Stimulated activated naive B cell treated with anti-CD40 and anti-IgM and Interleukin-4, amounts not matched to agents 10 μg/mL and 1 μg/mL and 100 μg/mL, for 72 hours (primary cell): ENCODE measurements at regions not wholly inside any gene's neighbourhood (a gene's known extent, or its start where the extent isn't known, plus 50 kb on each side); places are given as distances from the start of the nearest gene placed in this dataset.

Experiments used
- ATAC-seq, 2 donors: fragments of 150-1000 bp; cut with Tn5 transposase; replicated peaks; 2 replicates each; pipeline ENCODE4 v1.10.0; 2021; ENCODE audit warnings: moderate library complexity in 1 of 2
- DNase-seq: peaks from one replicate; pipeline ENCODE4 v3.0.0; 2021
- H3K27ac Mint-ChIP-seq: one replicate; pipeline ENCODE4 v1.8.0; 2022; ENCODE audit warnings: mild to moderate bottlenecking, mixed read lengths
- H3K27me3 Mint-ChIP-seq, 2 donors: one replicate each; pipeline ENCODE4 v1.8.0; 2022; ENCODE audit warnings: mixed read lengths in 2 of 2
- H3K36me3 Mint-ChIP-seq, 2 donors: one replicate each; pipeline ENCODE4 v1.8.0; 2022; ENCODE audit warnings: mixed read lengths in 2 of 2, mild to moderate bottlenecking in 1 of 2
- H3K4me1 Mint-ChIP-seq, 2 donors: one replicate each; pipeline ENCODE4 v1.8.0; 2022; ENCODE audit warnings: mixed read lengths in 2 of 2, mild to moderate bottlenecking in 1 of 2
- H3K4me3 Mint-ChIP-seq, 2 donors: one replicate each; pipeline ENCODE4 v1.8.0; 2022; ENCODE audit warnings: mild to moderate bottlenecking in 2 of 2, mixed read lengths in 2 of 2, moderate library complexity in 1 of 2
- H3K9me3 Mint-ChIP-seq, 2 donors: one replicate each; pipeline ENCODE4 v1.8.0; 2022; ENCODE audit warnings: mixed read lengths in 2 of 2, mild to moderate bottlenecking in 1 of 2

GRCh38 chr2:120528693-120529076 lies 182.7 kb downstream of the INHBB start:
- no peak overlapping the region for H3K4me3 Mint-ChIP-seq
- no peak overlapping the region for H3K27ac Mint-ChIP-seq
- DNase-seq (no peak), ATAC-seq (no peak)
- H3K4me1 Mint-ChIP-seq: no peaks in the 10 kb centered on the region
- H3K27me3 Mint-ChIP-seq: peaks cover 8% of the 10 kb centered on the region in 2 donors
- no peaks in the 10 kb centered on the region for H3K36me3 Mint-ChIP-seq
- H3K9me3 Mint-ChIP-seq: peaks cover 0 to 3% of the 10 kb centered on the region in 2 donors

GRCh38 chr2:120530781-120531180 lies 184.8 kb downstream of the INHBB start:
- Mint-ChIP-seq H3K4me1 (no peaks in the 10 kb centered on the region), H3K27me3 (peaks cover 0 to 4% of the 10 kb centered on the region in 2 donors), H3K4me3 (no peak overlapping the region), H3K36me3 (no peaks in the 10 kb centered on the region), H3K9me3 (peaks cover 0 to 3% of the 10 kb centered on the region in 2 donors), H3K27ac (no peak overlapping the region)
- ATAC-seq (no peak), DNase-seq (no peak)

- ATAC-seq (no peak), DNase-seq (no peak)
- no peaks in the 10 kb centered on the region for H3K36me3 Mint-ChIP-seq
- no peak overlapping the region for H3K4me3 Mint-ChIP-seq
- H3K27me3 Mint-ChIP-seq: peaks cover 0 to 4% of the 10 kb centered on the region in 2 donors
- H3K27ac Mint-ChIP-seq: no peak overlapping the region
- no peaks in the 10 kb centered on the region for H3K4me1 Mint-ChIP-seq
- peaks cover 0 to 3% of the 10 kb centered on the region in 2 donors for H3K9me3 Mint-ChIP-seq
Observed at GRCh38 chr2:120531365-120531764, 185.4 kb downstream of the INHBB start.

- Mint-ChIP-seq H3K27ac (no peak overlapping the region), H3K27me3 (peaks cover 0 to 4% of the 10 kb centered on the region in 2 donors), H3K9me3 (peaks cover 0 to 3% of the 10 kb centered on the region in 2 donors), H3K36me3 (no peaks in the 10 kb centered on the region), H3K4me3 (no peak overlapping the region), H3K4me1 (no peaks in the 10 kb centered on the region)
- no peak for DNase-seq
- no peak for ATAC-seq
Observed at GRCh38 chr2:120531863-120532600, 186.1 kb downstream of the INHBB start.

- Mint-ChIP-seq H3K27ac (no peak overlapping the region), H3K36me3 (no peaks in the 10 kb centered on the region), H3K9me3 (peaks cover 0 to 3% of the 10 kb centered on the region in 2 donors), H3K4me1 (no peaks in the 10 kb centered on the region), H3K4me3 (no peak overlapping the region), H3K27me3 (no peaks in the 10 kb centered on the region)
- ATAC-seq: no peak
- DNase-seq: no peak
Observed at GRCh38 chr2:120533625-120534024, 187.7 kb downstream of the INHBB start.

- no peak overlapping the region for H3K27ac Mint-ChIP-seq
- no peaks in the 10 kb centered on the region for H3K27me3 Mint-ChIP-seq
- no peak for DNase-seq
- no peaks in the 10 kb centered on the region for H3K36me3 Mint-ChIP-seq
- no peak for ATAC-seq
- no peaks in the 10 kb centered on the region for H3K4me1 Mint-ChIP-seq
- peaks cover 0 to 3% of the 10 kb centered on the region in 2 donors for H3K9me3 Mint-ChIP-seq
- H3K4me3 Mint-ChIP-seq: no peak overlapping the region
Observed at GRCh38 chr2:120534457-120534856, 188.5 kb downstream of the INHBB start.

- DNase-seq (no peak), ATAC-seq (no peak)
- Mint-ChIP-seq H3K4me1 (no peaks in the 10 kb centered on the region), H3K36me3 (no peaks in the 10 kb centered on the region), H3K4me3 (no peak overlapping the region), H3K27me3 (no peaks in the 10 kb centered on the region), H3K9me3 (no peaks in the 10 kb centered on the region), H3K27ac (no peak overlapping the region)
Observed at GRCh38 chr2:120535081-120535480, 189.1 kb downstream of the INHBB start.

- Mint-ChIP-seq H3K27ac (no peak overlapping the region), H3K4me1 (no peaks in the 10 kb centered on the region), H3K27me3 (peaks cover 0 to 3% of the 10 kb centered on the region in 2 donors), H3K9me3 (no peaks in the 10 kb centered on the region), H3K36me3 (no peaks in the 10 kb centered on the region), H3K4me3 (no peak overlapping the region)
- DNase-seq (no peak), ATAC-seq (no peak)
Observed at GRCh38 chr2:120536141-120536540, 190.2 kb downstream of the INHBB start.

GRCh38 chr2:120538691-120539423 lies 192.9 kb downstream of the INHBB start:
- Mint-ChIP-seq H3K27me3 (peaks cover 3 to 8% of the 10 kb centered on the region in 2 donors), H3K4me1 (no peaks in the 10 kb centered on the region), H3K27ac (no peak overlapping the region), H3K4me3 (no peak overlapping the region), H3K9me3 (no peaks in the 10 kb centered on the region), H3K36me3 (no peaks in the 10 kb centered on the region)
- ATAC-seq (no peak), DNase-seq (no peak)

GRCh38 chr2:120539424-120539936 lies 193.5 kb downstream of the INHBB start:
- Mint-ChIP-seq H3K36me3 (no peaks in the 10 kb centered on the region), H3K27ac (no peak overlapping the region), H3K4me3 (no peak overlapping the region), H3K9me3 (no peaks in the 10 kb centered on the region), H3K4me1 (no peaks in the 10 kb centered on the region), H3K27me3 (peaks cover 3 to 8% of the 10 kb centered on the region in 2 donors)
- no peak for DNase-seq
- ATAC-seq: no peak

GRCh38 chr2:120539937-120540718 lies 194.2 kb downstream of the INHBB start:
- Mint-ChIP-seq H3K4me3 (no peak overlapping the region), H3K36me3 (no peaks in the 10 kb centered on the region), H3K4me1 (no peaks in the 10 kb centered on the region), H3K27me3 (peaks cover 3 to 8% of the 10 kb centered on the region in 2 donors), H3K9me3 (no peaks in the 10 kb centered on the region), H3K27ac (no peak overlapping the region)
- DNase-seq (no peak), ATAC-seq (no peak)

GRCh38 chr2:120540719-120541552 lies 194.7 kb upstream of the GLI2 start:
- H3K27ac Mint-ChIP-seq: no peak overlapping the region
- H3K4me3 Mint-ChIP-seq: no peak overlapping the region
- no peaks in the 10 kb centered on the region for H3K4me1 Mint-ChIP-seq
- DNase-seq (no peak), ATAC-seq (no peak)
- H3K9me3 Mint-ChIP-seq: no peaks in the 10 kb centered on the region
- H3K27me3 Mint-ChIP-seq: peaks cover 3 to 15% of the 10 kb centered on the region in 2 donors
- H3K36me3 Mint-ChIP-seq: no peaks in the 10 kb centered on the region

GRCh38 chr2:120541553-120541932 lies 194.1 kb upstream of the GLI2 start:
- no peaks in the 10 kb centered on the region for H3K36me3 Mint-ChIP-seq
- H3K27ac Mint-ChIP-seq: no peak overlapping the region
- H3K4me1 Mint-ChIP-seq: no peaks in the 10 kb centered on the region
- H3K27me3 Mint-ChIP-seq: peaks cover 3 to 21% of the 10 kb centered on the region in 2 donors
- ATAC-seq (no peak), DNase-seq (no peak)
- H3K9me3 Mint-ChIP-seq: no peaks in the 10 kb centered on the region
- H3K4me3 Mint-ChIP-seq: no peak overlapping the region
